HS-27A (cell line): ENCODE measurements at regions not wholly inside any gene's neighbourhood (a gene's known extent, or its start where the extent isn't known, plus 50 kb on each side); places are given as distances from the start of the nearest gene placed in this dataset.
"Not testable (repeated sequence)": the region's sequence is repeated elsewhere in the genome, so short reads cannot be mapped to it uniquely, and the experiment has no call there.

ENCODE experiments used
- DNase-seq: peaks from one replicate; pipeline ENCODE4 v3.0.0-alpha.2; 2012; ENCODE audit warnings: low read depth, missing footprints

- no peak for DNase-seq
Observed at GRCh38 chr3:78313332-78313731, 1273.4 kb downstream of the ROBO2 start.

DNA sequence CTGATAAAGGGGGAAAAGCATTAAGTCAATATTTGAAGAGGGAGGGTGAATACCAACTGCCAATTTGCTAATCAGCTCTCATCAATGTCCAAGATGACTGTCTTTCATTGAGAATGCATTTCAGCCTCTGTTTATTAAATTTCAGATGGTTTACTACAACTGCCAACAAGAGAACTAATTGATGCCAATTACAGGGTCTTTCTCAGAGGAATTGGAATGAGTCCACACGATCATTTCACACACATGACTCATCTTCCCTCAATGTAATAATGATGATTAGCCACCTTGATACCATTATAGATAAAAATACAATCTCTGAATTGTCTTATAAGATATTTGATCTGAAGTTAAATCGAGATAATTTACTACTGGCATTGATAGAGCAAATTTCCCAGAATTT is 1274.4 kb downstream of the ROBO2 start:
- no peak for DNase-seq

- DNase-seq, result no peak
Observed at GRCh38 chr3:78317774-78318173, 1277.9 kb downstream of the ROBO2 start.

DNA sequence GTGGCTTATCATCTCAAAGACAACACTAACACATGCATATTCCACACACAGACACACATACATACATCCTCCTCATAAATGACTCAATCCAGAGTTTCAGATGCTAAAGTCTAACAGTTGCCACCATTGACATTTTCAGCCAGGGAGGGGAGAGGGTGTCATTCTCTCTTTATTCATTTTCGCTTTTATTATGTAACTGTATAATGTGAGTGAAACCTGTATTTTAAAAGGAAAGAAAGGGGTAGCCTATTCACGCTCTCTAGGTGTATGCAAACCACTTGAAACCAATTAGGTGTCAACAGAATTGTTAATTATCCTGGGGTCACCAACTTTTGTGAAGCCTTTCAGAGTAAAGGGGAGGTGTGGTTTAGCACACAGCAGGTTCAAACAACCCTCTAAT is 1282.9 kb downstream of the ROBO2 start:
- no peak for DNase-seq

- no peak for DNase-seq
Observed at GRCh38 chr3:78337801-78338211, 1297.9 kb downstream of the ROBO2 start.

- no peak for DNase-seq
Observed at GRCh38 chr3:78338405-78338804, 1298.5 kb downstream of the ROBO2 start.

DNA sequence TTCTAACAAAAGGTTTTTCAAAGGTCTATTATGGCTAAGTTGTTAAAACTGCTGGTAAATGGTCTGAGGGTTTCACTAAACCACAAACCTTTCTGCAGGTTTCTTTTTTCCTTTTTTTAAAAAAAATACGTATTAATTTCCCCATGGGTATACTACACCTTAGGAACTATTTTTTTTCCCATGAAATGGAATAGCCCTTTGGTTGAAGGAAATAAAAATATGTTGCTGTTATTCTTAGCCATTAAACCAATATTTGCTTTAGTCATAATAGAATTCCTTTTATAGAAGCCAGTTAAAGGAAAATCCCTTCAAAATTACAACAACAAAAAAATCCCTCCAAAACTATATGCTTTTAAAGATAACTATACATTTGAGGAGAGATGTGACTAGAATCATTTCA is 1303.3 kb downstream of the ROBO2 start:
- DNase-seq, result no peak

DNA sequence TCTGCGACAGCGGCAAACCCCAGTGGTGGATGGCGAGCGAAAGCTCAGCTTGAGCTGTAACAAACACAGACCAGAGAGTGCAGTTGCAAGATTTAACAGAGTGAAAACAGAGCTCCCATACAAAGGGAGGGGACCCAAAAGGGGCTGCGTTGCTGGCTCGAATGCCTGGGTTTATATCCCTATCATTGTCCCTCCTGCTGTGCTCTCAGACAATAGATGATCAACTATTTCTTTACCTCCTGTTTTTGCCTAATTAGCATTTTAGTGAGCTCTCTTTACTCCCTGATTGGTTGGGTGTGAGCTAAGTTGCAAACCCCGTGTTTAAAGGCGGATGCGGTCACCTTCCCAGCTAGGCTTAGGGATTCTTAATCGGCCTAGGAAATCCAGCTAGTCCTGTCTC is 1304.4 kb downstream of the ROBO2 start:
- DNase-seq, result not testable (repeated sequence)

DNA sequence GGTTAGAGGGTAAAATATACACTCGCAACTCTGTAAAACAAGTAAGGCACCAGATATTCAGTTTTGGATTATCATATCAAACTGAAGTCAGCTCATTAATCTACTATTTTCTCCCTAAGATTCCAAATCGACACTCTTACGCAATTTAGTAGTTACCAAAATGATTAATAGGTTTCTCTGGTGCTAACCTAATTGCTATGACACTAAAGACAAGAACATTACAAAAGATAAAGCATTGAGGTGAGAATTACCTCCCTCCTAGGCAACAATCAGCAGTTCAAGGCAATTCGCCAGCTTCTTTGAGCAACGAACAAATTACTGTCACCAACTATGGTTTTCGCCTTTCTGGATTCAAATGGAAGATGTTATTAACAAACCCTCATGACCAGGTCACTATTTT is 1305.0 kb downstream of the ROBO2 start:
- DNase-seq, result no peak

DNA sequence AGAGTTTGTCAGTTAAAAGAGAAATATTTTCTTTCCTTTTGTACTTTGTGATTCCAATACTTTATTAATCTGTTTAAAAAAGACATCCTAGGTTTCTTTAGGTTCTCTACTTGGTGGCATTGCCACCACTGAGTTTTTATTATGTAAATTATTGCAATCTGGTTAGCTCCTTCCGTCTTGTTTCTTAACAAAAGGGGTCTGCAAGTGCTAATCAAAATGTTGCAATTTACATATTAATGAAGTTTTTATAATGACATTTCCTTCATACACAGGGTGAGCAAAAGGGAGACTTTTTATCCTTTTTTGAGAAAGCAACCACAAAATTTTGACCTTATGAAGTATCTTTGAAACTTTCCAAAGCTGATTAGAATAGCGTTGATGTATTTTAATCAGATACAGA is 1307.3 kb downstream of the ROBO2 start:
- DNase-seq, result no peak

GRCh38 chr3:78348664-78349063 is 1308.8 kb downstream of the ROBO2 start:
- DNase-seq, result no peak

DNA sequence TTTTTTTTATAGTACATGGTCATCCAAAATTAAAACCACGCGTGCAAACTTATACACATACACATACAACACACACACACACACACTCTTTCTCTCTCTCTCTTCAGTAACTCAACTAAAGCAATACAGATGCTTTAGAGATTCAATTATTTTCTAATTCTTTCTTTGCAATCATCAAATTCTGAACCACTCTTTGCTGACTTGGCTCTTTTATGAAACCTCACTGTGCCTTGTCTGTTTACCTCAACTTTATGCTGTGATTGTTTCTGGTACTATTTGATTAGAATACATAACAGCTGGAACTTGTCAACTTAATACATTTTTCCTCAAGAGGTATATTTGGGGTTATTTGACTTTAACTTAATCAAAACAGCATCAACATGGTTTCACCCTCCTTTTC is 1309.7 kb downstream of the ROBO2 start:
- no peak for DNase-seq

- DNase-seq, result no peak
Observed at GRCh38 chr3:78351334-78351733, 1311.4 kb downstream of the ROBO2 start.

DNA sequence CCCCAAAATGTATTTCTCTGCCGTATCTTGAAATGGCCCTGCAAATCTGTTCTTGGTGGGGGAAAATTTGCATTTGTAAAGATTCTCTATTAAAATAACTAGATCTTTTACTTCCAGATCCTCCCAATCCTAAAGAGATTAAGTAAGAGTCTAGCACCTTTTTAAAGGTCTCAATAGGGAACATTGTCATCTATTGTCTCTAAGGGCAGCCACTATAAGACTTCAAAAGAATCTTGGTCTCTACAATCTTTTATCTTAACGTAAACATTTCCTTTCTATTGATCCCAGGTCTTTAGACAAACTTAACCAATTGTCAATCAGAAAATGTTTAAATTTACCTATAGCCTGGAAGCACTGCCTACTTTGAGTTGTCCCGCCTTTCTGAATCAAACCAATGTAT is 1313.3 kb downstream of the ROBO2 start:
- no peak for DNase-seq

- DNase-seq, result no peak
Observed at GRCh38 chr3:78360849-78361248, 1321.0 kb downstream of the ROBO2 start.

DNA sequence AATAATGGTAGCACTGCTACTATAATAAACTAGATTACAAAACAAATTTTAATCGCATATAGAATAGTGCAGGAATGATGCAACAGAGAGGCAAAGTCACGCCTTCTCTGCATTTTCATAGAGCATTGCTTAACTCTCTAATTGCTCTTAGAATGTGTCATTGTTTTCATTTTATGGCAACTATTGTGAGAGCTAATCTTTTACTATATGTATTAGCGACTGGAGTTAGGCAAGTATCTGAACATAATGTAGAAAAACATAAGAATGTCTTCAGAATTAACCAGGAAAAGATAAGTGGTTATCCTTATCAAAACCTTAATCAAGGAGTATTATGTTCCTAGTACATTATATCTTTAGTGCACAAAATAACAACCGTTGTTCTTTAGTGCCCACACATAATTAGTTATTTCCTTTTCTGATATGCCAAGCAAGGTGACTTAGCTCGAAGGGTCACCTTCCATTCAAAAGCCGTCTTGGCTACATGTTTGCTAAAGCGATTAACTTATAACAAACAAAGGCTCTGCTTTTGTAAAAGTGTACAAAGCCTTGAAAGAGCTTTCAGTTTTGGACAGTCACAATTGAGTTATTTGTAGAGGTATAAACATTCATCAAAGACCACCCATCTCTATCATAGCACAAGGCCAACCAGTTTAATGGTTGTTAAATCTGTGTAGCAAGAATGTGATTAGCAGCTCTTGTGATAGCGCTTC is 1328.9 kb downstream of the ROBO2 start:
- no peak for DNase-seq

GRCh38 chr3:78390221-78390620 is 1350.3 kb downstream of the ROBO2 start:
- no peak for DNase-seq

DNA sequence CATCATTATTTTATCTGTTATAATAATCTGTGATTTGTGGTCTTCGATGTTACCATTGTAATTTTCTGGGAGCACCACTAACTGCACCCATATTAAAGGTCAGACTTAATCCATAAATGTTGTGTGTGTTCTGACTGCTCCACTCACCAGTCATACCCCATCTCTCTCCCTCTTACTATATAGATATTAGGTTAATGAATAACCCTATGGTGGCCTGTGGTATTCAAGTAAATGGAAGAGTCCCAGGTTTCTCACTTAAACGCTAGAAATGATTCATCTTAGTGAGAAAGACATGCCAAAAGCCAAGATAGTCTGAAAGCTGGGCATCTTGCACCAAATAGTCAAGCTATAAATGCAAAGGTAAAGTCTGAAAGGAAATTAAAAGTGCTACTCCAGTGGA is 1358.5 kb downstream of the ROBO2 start:
- no peak for DNase-seq

DNA sequence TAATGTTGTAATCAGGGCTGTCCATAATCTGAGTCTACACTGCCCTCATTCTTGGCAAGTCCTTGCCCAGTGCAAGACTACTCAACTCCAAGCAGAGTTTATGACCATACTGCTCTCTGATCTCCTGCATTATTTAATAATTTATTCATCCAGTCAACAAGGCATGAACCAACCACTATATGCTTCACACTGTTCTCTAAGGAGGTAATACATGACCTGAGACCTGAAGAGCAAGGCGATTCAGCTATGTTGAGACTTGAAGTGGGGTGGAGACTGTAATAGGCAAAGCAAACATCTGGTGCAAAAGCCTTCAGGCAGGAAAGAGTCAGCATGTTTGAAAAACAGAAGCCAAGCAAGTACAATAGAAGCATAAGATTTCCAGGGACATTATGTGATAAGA is 1362.8 kb downstream of the ROBO2 start:
- DNase-seq, result no peak

DNA sequence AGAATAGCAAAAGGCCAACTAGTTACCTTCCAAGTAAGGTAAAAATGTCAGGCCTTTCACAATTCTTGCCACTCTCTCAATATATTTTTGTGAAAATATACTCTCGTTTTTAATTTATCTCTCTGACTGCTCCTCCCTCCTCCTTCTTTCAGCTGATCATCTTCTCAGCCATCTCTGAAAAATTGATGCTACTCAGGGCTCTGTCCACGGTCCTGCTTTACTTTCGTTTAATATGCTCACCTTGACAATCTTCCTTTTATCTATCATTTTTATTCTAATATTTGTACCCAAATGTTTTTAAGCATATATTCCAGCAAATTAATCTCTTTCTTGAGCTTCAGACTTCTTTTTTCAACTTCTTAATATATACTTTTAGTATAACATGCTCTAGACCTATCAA is 1362.1 kb downstream of the ROBO1 start:
- no peak for DNase-seq

DNA sequence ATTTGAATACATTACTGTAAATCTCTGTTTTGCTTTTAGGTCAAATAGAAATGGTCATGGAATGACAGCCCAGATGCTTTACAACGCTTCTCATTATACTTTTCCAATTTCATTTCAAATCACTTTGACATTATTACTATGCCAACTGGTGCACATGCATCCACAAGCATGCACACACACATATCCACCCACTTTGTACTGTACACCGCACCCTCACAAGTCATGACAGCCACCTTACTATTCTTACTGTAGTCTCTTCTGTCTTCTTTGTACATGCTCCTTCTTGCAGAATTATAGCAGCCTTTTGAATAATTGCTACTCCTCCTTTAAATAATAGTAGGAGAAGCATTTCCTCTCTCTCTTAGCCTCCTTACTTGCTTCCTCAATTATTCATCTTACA is 1361.4 kb downstream of the ROBO1 start:
- no peak for DNase-seq

- no peak for DNase-seq
Observed at GRCh38 chr3:78410077-78410476, 1357.7 kb downstream of the ROBO1 start.

- DNase-seq, result no peak
Observed at GRCh38 chr3:78414261-78414660, 1353.5 kb downstream of the ROBO1 start.

GRCh38 chr3:78420611-78421010 is 1347.2 kb downstream of the ROBO1 start:
- no peak for DNase-seq
